PC-9 (cell line): ENCODE measurements at regions not wholly inside any gene's neighbourhood (a gene's known extent, or its start where the extent isn't known, plus 50 kb on each side); places are given as distances from the start of the nearest gene placed in this dataset.

Source experiments
- BruUV-seq: library from RNA; stranded (reverse); fragments of 400-500 nt; replicated peaks from 2 replicates; lab custom pipeline; 2021; lab: Mats Ljungman, UMichigan
- CTCF ChIA-PET: fragments of 300-600 bp; sonication (Branson Sonifier 250); formaldehyde crosslinking; loops from one replicate; lab custom pipeline; 2022; ENCODE audit warnings: antibody characterized with exemption; lab: Charles Lee
- POLR2A ChIA-PET: fragments of 300-600 bp; sonication (Branson Sonifier 250); formaldehyde crosslinking; loops from one replicate; lab custom pipeline; 2022; ENCODE audit warnings: antibody characterized with exemption; ENCODE audit not compliant: unreplicated experiment; lab: Charles Lee
- DNase-seq, 2 experiments: peaks; one replicate each; pipeline versions ENCODE4 v3.0.0 to v3.0.0-alpha.2; 2015 to 2022; ENCODE audit warnings: mixed read lengths in 1 of 2
- H2AFZ ChIP-seq: fragments of 200-600 bp; sonication (generic); 2 replicates; pipeline ENCODE4 v1.8.1; 2017; ENCODE audit warnings: antibody characterized with exemption
- H3F3A ChIP-seq: fragments of 200-600 bp; sonication (generic); 2 replicates; pipeline ENCODE4 v1.8.1; 2017; ENCODE audit warnings: antibody characterized with exemption, mild to moderate bottlenecking, low read depth; ENCODE audit not compliant: insufficient read depth
- H3K27ac ChIP-seq: fragments of 200-600 bp; sonication (generic); 2 replicates; pipeline ENCODE4 v1.6.1; 2016; ENCODE audit warnings: mixed run types
- H3K27me3 ChIP-seq: fragments of 200-600 bp; sonication (generic); 2 replicates; pipeline ENCODE4 v1.6.1; 2016; ENCODE audit warnings: low read depth, mixed run types; ENCODE audit not compliant: insufficient read depth
- H3K36me3 ChIP-seq: fragments of 200-600 bp; sonication (generic); 2 replicates; pipeline ENCODE4 v1.6.1; 2016; ENCODE audit warnings: low read depth, mixed run types
- H3K4me1 ChIP-seq: fragments of 200-600 bp; sonication (generic); replicated peaks from 2 replicates; pipeline ENCODE4 v1.6.1; 2016; ENCODE audit warnings: mixed run types; ENCODE audit not compliant: insufficient read depth
- H3K4me2 ChIP-seq: fragments of 200-600 bp; sonication (generic); 2 replicates; pipeline ENCODE4 v1.6.1; 2017; ENCODE audit warnings: mixed run types
- H3K4me3 ChIP-seq: fragments of 200-600 bp; sonication (generic); 2 replicates; pipeline ENCODE4 v1.6.1; 2016; ENCODE audit warnings: mixed run types
- H3K79me2 ChIP-seq: fragments of 200-600 bp; sonication (generic); 2 replicates; pipeline ENCODE4 v1.6.1; 2017; ENCODE audit warnings: low read depth, mixed run types
- H3K9me2 ChIP-seq: fragments of 200-600 bp; sonication (generic); 2 replicates; pipeline ENCODE4 v1.8.1; 2017; ENCODE audit warnings: mild to moderate bottlenecking; ENCODE audit not compliant: insufficient read depth
- H3K9me3 ChIP-seq: fragments of 200-600 bp; sonication (generic); 2 replicates; pipeline ENCODE4 v1.8.1; 2016; ENCODE audit warnings: low read depth; ENCODE audit not compliant: insufficient read depth
- H4K20me1 ChIP-seq: fragments of 200-600 bp; sonication (generic); 2 replicates; pipeline ENCODE4 v1.8.1; 2017; ENCODE audit not compliant: insufficient read depth
- CTCF ChIP-seq: fragments of 200-600 bp; sonication (generic); conservative IDR thresholded peaks from 2 replicates; pipeline ENCODE4 v1.6.1; 2017; ENCODE audit warnings: mixed run types, antibody characterized with exemption, mild to moderate bottlenecking, moderate library complexity
- EZH2 ChIP-seq: fragments of 200-600 bp; sonication (generic); IDR thresholded peaks from 2 replicates; pipeline ENCODE4 v1.8.0; 2017; ENCODE audit warnings: antibody characterized with exemption, low read depth
- intact Hi-C: fragments of 100-400 bp; cut with micrococcal nuclease; formaldehyde crosslinking; loops from one replicate; pipeline ENCODE4 v1.10.0; 2022; ENCODE audit not compliant: unreplicated experiment

DNA sequence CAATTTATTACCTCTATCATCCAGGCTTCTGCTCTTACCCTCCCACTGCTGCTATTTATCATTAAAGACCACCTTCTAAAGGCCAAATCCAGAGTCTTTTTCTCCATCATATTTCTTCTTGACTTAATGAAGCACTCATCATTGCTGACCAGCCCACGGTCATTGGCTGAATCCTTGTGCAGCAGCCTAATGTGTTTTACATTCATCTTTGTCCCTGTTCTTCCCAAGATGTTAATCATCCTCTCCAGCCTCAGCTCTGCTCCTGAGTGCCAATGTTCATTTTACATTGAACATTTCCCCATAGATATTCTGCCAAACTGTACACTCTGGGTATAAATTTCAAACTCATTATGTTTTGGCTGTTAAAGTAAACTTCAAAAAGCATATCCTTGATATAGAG is 373.6 kb downstream of the NUP35 start:
- H3K79me2 ChIP-seq = no peaks in the 10 kb centered on the region
- intact Hi-C loops = no loop called here
- H3K4me2 ChIP-seq = no peak overlapping the region
- H3K9me2 ChIP-seq = no peaks in the 10 kb centered on the region
- H3K4me1 ChIP-seq = no peaks in the 10 kb centered on the region
- no peaks in the 10 kb centered on the region for H3F3A ChIP-seq
- CTCF ChIA-PET = no interaction called here
- H3K27me3 ChIP-seq = no peaks in the 10 kb centered on the region
- H2AFZ ChIP-seq = no peak overlapping the region
- H3K27ac ChIP-seq = no peak overlapping the region
- H3K9me3 ChIP-seq = no peaks in the 10 kb centered on the region
- DNase-seq = no peak
- TF ChIP-seq CTCF (no peak), EZH2 (no peak)
- no TSS peak for BruUV-seq
- POLR2A ChIA-PET = no interaction called here
- H3K4me3 ChIP-seq = no peak overlapping the region
- H4K20me1 ChIP-seq = no peaks in the 10 kb centered on the region
- no peaks in the 10 kb centered on the region for H3K36me3 ChIP-seq

DNA sequence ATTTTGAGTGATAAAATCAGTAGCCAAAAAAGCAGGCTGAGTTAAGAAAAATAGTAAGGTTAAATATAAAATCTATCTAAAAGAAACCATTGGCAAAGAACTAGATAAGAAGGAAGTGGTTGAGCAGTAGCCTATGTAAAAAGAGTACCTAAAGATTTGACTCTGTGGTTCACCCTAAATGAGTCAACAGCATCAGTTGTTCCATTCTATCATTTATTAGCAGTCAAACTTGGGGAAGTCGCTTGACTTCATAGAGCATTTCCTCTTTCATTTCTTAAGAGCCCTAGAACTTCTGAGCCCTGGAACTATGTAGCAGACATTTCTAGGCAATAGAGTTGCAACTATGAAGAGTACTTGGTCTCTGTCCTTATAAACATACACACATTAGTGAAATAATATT is 381.7 kb downstream of the NUP35 start:
- H4K20me1 ChIP-seq = no peaks in the 10 kb centered on the region
- H3K4me2 ChIP-seq = no peak overlapping the region
- no peak overlapping the region for H3K27ac ChIP-seq
- H3K27me3 ChIP-seq = no peaks in the 10 kb centered on the region
- no peaks in the 10 kb centered on the region for H3K9me3 ChIP-seq
- no peaks in the 10 kb centered on the region for H3K4me1 ChIP-seq
- intact Hi-C loops = no loop called here
- H3F3A ChIP-seq = no peaks in the 10 kb centered on the region
- ChIA-PET POLR2A (no interaction called here), CTCF (no interaction called here)
- DNase-seq = peak in 1 of 2 experiments; percentile 26
- H3K4me3 ChIP-seq = no peak overlapping the region
- no peaks in the 10 kb centered on the region; the same call in 1 of the 2 replicates for H3K9me2 ChIP-seq
- H3K79me2 ChIP-seq = no peaks in the 10 kb centered on the region
- TF ChIP-seq CTCF = no peak
- no peak for TF ChIP-seq EZH2
- BruUV-seq = no TSS peak
- H2AFZ ChIP-seq = no peak overlapping the region
- H3K36me3 ChIP-seq = no peaks in the 10 kb centered on the region

DNA sequence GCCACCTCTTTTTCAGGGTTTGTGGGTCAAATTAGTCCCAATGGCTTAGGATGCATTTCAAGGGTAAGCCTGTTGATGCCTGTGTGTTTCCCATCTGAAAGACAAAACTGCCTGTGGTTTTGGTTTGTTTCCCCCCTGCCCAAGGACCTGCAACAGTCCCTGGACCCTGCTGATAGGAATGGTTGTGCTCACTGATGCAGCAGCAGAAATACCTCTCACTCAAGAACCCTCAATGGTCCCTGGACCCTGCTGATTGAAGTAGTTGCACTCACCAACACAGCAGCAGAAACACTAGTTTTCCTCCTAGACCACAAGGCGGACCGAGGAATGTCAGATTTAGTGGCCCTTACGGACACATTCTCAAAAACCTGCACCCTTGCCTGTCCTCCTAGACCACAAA is 386.9 kb downstream of the NUP35 start:
- H3K4me2 ChIP-seq = no peak overlapping the region
- no peak overlapping the region for H2AFZ ChIP-seq
- H3K36me3 ChIP-seq = no peaks in the 10 kb centered on the region
- H3K27me3 ChIP-seq = no peaks in the 10 kb centered on the region
- no peaks in the 10 kb centered on the region; the same call in 1 of the 2 replicates for H3K9me2 ChIP-seq
- TF ChIP-seq CTCF (no peak), EZH2 (no peak)
- intact Hi-C loops = no loop called here
- no peaks in the 10 kb centered on the region for H4K20me1 ChIP-seq
- H3F3A ChIP-seq = no peaks in the 10 kb centered on the region
- DNase-seq = no peak
- H3K4me3 ChIP-seq = no peak overlapping the region
- H3K27ac ChIP-seq = no peak overlapping the region
- BruUV-seq = no TSS peak
- no peaks in the 10 kb centered on the region for H3K79me2 ChIP-seq
- H3K9me3 ChIP-seq = no peaks in the 10 kb centered on the region
- ChIA-PET POLR2A (no interaction called here), CTCF (no interaction called here)
- H3K4me1 ChIP-seq = no peaks in the 10 kb centered on the region
